Panc1 (cell line): ENCODE measurements at regions not wholly inside any gene's neighbourhood (a gene's known extent, or its start where the extent isn't known, plus 50 kb on each side); places are given as distances from the start of the nearest gene placed in this dataset.

Experiments
- ATAC-seq: fragments of 200-7000 bp; cut with Tn5 transposase; 2 replicates; pipeline ENCODE4 v1.9.1; 2020; ENCODE audit warnings: mild to moderate bottlenecking, moderate library complexity
- BruUV-seq: library from RNA; stranded (reverse); fragments of 400-500 nt; replicated peaks from 2 replicates; lab custom pipeline; 2021; lab: Mats Ljungman, UMichigan
- CTCF ChIA-PET: fragments of 300-600 bp; sonication (Branson Sonifier 250); formaldehyde crosslinking; loops from one replicate; lab custom pipeline; 2022; ENCODE audit warnings: antibody characterized with exemption; lab: Charles Lee
- POLR2A ChIA-PET: fragments of 300-600 bp; sonication (Branson Sonifier 250); formaldehyde crosslinking; loops from one replicate; lab custom pipeline; 2022; ENCODE audit warnings: antibody characterized with exemption; lab: Charles Lee
- DNase-seq: peaks from one replicate; pipeline ENCODE4 v3.0.0-alpha.2; 2010; ENCODE audit warnings: low read depth, low spot score
- H3K27ac ChIP-seq: 2 replicates; pipeline ENCODE4 v1.5.1; 2011; ENCODE audit warnings: mild to moderate bottlenecking, low read length, inconsistent platforms
- H3K27me3 ChIP-seq: fragments of 200-500 bp; sonication (Bioruptor generic); 2 replicates; pipeline ENCODE4 v1.6.0; 2014; ENCODE audit warnings: low read length, inconsistent platforms; ENCODE audit not compliant: control insufficient read depth, insufficient read depth
- H3K36me3 ChIP-seq: fragments of 200-500 bp; sonication (Bioruptor generic); 2 replicates; pipeline ENCODE4 v1.5.1; 2014; ENCODE audit warnings: inconsistent platforms, mild to moderate bottlenecking, low read length, moderate library complexity; ENCODE audit not compliant: control insufficient read depth, insufficient read depth
- H3K4me1 ChIP-seq: 2 replicates; pipeline ENCODE4 v1.5.1; 2011; ENCODE audit warnings: inconsistent platforms, mild to moderate bottlenecking, low read length, moderate library complexity; ENCODE audit not compliant: control insufficient read depth, insufficient read depth
- H3K4me3 ChIP-seq, 2 experiments: 2 replicates each; pipeline ENCODE4 v1.5.1; 2011 to 2012; ENCODE audit warnings: low read depth in 2 of 2, low read length in 2 of 2, mild to moderate bottlenecking in 2 of 2, inconsistent platforms in 1 of 2, moderate library complexity in 1 of 2
- H3K9me3 ChIP-seq: fragments of 200-500 bp; sonication (Bioruptor generic); 2 replicates; pipeline ENCODE4 v1.5.1; 2014; ENCODE audit warnings: low read depth, mild to moderate bottlenecking, inconsistent platforms, low read length, moderate library complexity; ENCODE audit not compliant: control insufficient read depth, insufficient read depth
- CTCF ChIP-seq: fragments of 450-650 bp; IDR thresholded peaks from 2 replicates; pipeline ENCODE4 v1.5.1; 2017; ENCODE audit warnings: mild to moderate bottlenecking
- POLR2AphosphoS5 ChIP-seq: IDR thresholded peaks from 2 replicates; pipeline ENCODE4 v1.6.1; 2012; ENCODE audit warnings: mild to moderate bottlenecking, low read depth, low read length, moderate library complexity
- REST ChIP-seq, 2 experiments: IDR thresholded peaks; 2 replicates each; pipeline ENCODE4 v1.6.1; 2011 to 2012; ENCODE audit warnings: low read depth in 2 of 2, control low read depth in 1 of 2, low read length in 1 of 2, mild to moderate bottlenecking in 1 of 2, moderate library complexity in 1 of 2; ENCODE audit not compliant: insufficient read depth in 1 of 2
- SIN3A ChIP-seq: IDR thresholded peaks from 2 replicates; pipeline ENCODE4 v1.6.1; 2012; ENCODE audit warnings: low read depth, mild to moderate bottlenecking, low read length, moderate library complexity, borderline replicate concordance; ENCODE audit not compliant: insufficient read depth
- TCF7L2 ChIP-seq: IDR thresholded peaks from 2 replicates; pipeline ENCODE4 v1.6.1; 2011; ENCODE audit warnings: mild to moderate bottlenecking, low read depth, low read length, inconsistent platforms
- in situ Hi-C: cut with HindIII; loops from 2 replicates; pipeline ENCODE4 v1.10.0; 2016; ENCODE audit warnings: low sequenced_read_pairs, low pct_unique_long_range_greater_than_20kb
- intact Hi-C: fragments of 100-400 bp; cut with micrococcal nuclease; formaldehyde crosslinking; loops from one replicate; pipeline ENCODE4 v1.10.0; 2022; ENCODE audit not compliant: unreplicated experiment

- ChIA-PET CTCF (no interaction called here), POLR2A (no interaction called here)
- H3K4me1 ChIP-seq: no peaks in the 10 kb centered on the region
- no peak for TF ChIP-seq TCF7L2
- TF ChIP-seq POLR2AphosphoS5: no peak
- TF ChIP-seq SIN3A: no peak
- TF ChIP-seq REST (IDR thresholded peaks at IDR 0.05; ENCODE audit: insufficient read depth in 1 of 2, low read depth in 2 of 2, low read length in 1 of 2): no peak
- no peak for TF ChIP-seq CTCF
- in situ Hi-C loops (no loop called here), intact Hi-C loops (no loop called here)
- H3K27me3 ChIP-seq: no peaks in the 10 kb centered on the region
- no peaks in the 10 kb centered on the region for H3K9me3 ChIP-seq
- no peak overlapping the region for H3K4me3 ChIP-seq
- BruUV-seq: no TSS peak
- H3K36me3 ChIP-seq: no peaks in the 10 kb centered on the region
- ATAC-seq (no peak), DNase-seq (no peak)
- no peak overlapping the region for H3K27ac ChIP-seq
These were observed 335.5 kb downstream of the COL11A1 start for GRCh38 chr1:102772831-102773230.

- POLR2A ChIA-PET: no interaction called here
- Histone ChIP-seq H3K9me3 (no peaks in the 10 kb centered on the region), H3K4me3 (no peak overlapping the region), H3K4me1 (no peaks in the 10 kb centered on the region), H3K36me3 (no peaks in the 10 kb centered on the region), H3K27me3 (no peaks in the 10 kb centered on the region), H3K27ac (no peak overlapping the region)
- in situ Hi-C loops (no loop called here), intact Hi-C loops (no loop called here)
- TF ChIP-seq POLR2AphosphoS5 (no peak), SIN3A (no peak)
- ATAC-seq (no peak), DNase-seq (no peak)
- BruUV-seq: no TSS peak
- CTCF ChIA-PET: no interaction called here
These were observed 349.9 kb downstream of the COL11A1 start for GRCh38 chr1:102758418-102758817.

- BruUV-seq: no TSS peak
- intact Hi-C loops (no loop called here), in situ Hi-C loops (no loop called here)
- Histone ChIP-seq H3K36me3 (no peaks in the 10 kb centered on the region), H3K27me3 (no peaks in the 10 kb centered on the region), H3K9me3 (no peaks in the 10 kb centered on the region), H3K27ac (no peak overlapping the region), H3K4me3 (no peak overlapping the region), H3K4me1 (no peaks in the 10 kb centered on the region)
- POLR2A ChIA-PET: no interaction called here
- CTCF ChIA-PET: no interaction called here
- ATAC-seq (no peak), DNase-seq (no peak)
- no peak for TF ChIP-seq SIN3A
These were observed 351.0 kb downstream of the COL11A1 start for GRCh38 chr1:102757363-102757762.
